ENCODE measurements at regions not wholly inside any gene's neighbourhood (a gene's known extent, or its start where the extent isn't known, plus 50 kb on each side); places are given as distances from the start of the nearest gene placed in this dataset.

- TF ChIP-seq CTCF (conservative IDR thresholded peaks at IDR 0.05; ENCODE audit: low read depth, low read length) (no peak), EZH2phosphoT487 (IDR thresholded peaks at IDR 0.05; ENCODE audit: borderline replicate concordance, low read length) (no peak)
Observed at GRCh38 chr12:14113031-14113430, 131.6 kb upstream of the GRIN2B start.
